DOHH2 (cell line): ENCODE measurements at regions not wholly inside any gene's neighbourhood (a gene's known extent, or its start where the extent isn't known, plus 50 kb on each side); places are given as distances from the start of the nearest gene placed in this dataset.

Experiments used
- H3F3A ChIP-seq: fragments of 200-600 bp; sonication (generic), shearing (Covaris generic); 2 replicates; pipeline ENCODE4 v1.6.0; 2016; ENCODE audit warnings: antibody characterized with exemption, mild to moderate bottlenecking; ENCODE audit not compliant: control insufficient read depth, insufficient read depth
- H3K27ac ChIP-seq: fragments of 200-600 bp; sonication (generic); 2 replicates; pipeline ENCODE4 v1.5.1; 2014; ENCODE audit warnings: low read depth, mild to moderate bottlenecking, low read length, moderate library complexity
- H3K27me3 ChIP-seq: fragments of 200-600 bp; sonication (generic); 2 replicates; pipeline ENCODE4 v1.6.1; 2014; ENCODE audit warnings: mild to moderate bottlenecking, low read length, mixed read lengths; ENCODE audit not compliant: control insufficient read depth
- H3K36me3 ChIP-seq: fragments of 200-600 bp; sonication (generic); 2 replicates; pipeline ENCODE4 v1.6.1; 2014; ENCODE audit warnings: mild to moderate bottlenecking, low read length, moderate library complexity, mixed read lengths; ENCODE audit not compliant: control insufficient read depth
- H3K4me1 ChIP-seq: fragments of 200-600 bp; sonication (generic); 2 replicates; pipeline ENCODE4 v1.6.1; 2014; ENCODE audit warnings: mild to moderate bottlenecking, low read length, mixed read lengths; ENCODE audit not compliant: control insufficient read depth
- H3K4me2 ChIP-seq: fragments of 200-600 bp; sonication (generic); 2 replicates; pipeline ENCODE4 v1.6.0; 2014; ENCODE audit warnings: mild to moderate bottlenecking, low read length, moderate library complexity
- H3K4me3 ChIP-seq: fragments of 200-600 bp; sonication (generic); 2 replicates; pipeline ENCODE4 v1.5.1; 2014; ENCODE audit warnings: mild to moderate bottlenecking, low read length, mixed read lengths
- H3K79me2 ChIP-seq: fragments of 200-600 bp; sonication (generic); 2 replicates; pipeline ENCODE4 v1.6.1; 2014; ENCODE audit warnings: mild to moderate bottlenecking, low read length, mixed read lengths; ENCODE audit not compliant: control insufficient read depth
- H3K9me2 ChIP-seq: fragments of 200-600 bp; sonication (generic); replicated peaks from 2 replicates; pipeline ENCODE4 v1.6.1; 2014; ENCODE audit warnings: mild to moderate bottlenecking, low read length, mixed read lengths; ENCODE audit not compliant: control insufficient read depth
- H3K9me3 ChIP-seq: fragments of 200-600 bp; sonication (generic); 2 replicates; pipeline ENCODE4 v1.6.1; 2014; ENCODE audit warnings: antibody characterized with exemption, low read length, mixed read lengths; ENCODE audit not compliant: control insufficient read depth, insufficient read depth
- H4K20me1 ChIP-seq: fragments of 200-600 bp; sonication (generic); 2 replicates; pipeline ENCODE4 v1.6.0; 2014; ENCODE audit warnings: low read depth, mild to moderate bottlenecking, antibody characterized with exemption, low read length, moderate library complexity; ENCODE audit not compliant: control insufficient read depth, insufficient read depth
- CTCF ChIP-seq: fragments of 200-600 bp; sonication (generic); IDR thresholded peaks from one replicate; pipeline ENCODE4 v1.5.1; 2014; ENCODE audit warnings: antibody characterized with exemption, mild to moderate bottlenecking, low read depth, low read length; ENCODE audit not compliant: poor library complexity, severe bottlenecking
- EZH2phosphoT487 ChIP-seq: fragments of 200-600 bp; sonication (generic); IDR thresholded peaks from 2 replicates; pipeline ENCODE4 v1.6.1; 2017; ENCODE audit warnings: borderline replicate concordance, mild to moderate bottlenecking, antibody characterized with exemption, low read length, moderate library complexity, mixed read lengths

- Histone ChIP-seq H3K4me1 (no peaks in the 10 kb centered on the region), H3K27me3 (no peaks in the 10 kb centered on the region), H3K79me2 (no peaks in the 10 kb centered on the region), H3K9me2 (no peaks in the 10 kb centered on the region), H3K27ac (no peak overlapping the region), H3K4me3 (no peak overlapping the region), H3K9me3 (no peaks in the 10 kb centered on the region), H3K36me3 (no peaks in the 10 kb centered on the region), H3K4me2 (no peak overlapping the region), H4K20me1 (no peaks in the 10 kb centered on the region), H3F3A (no peaks in the 10 kb centered on the region)
- no peak for TF ChIP-seq CTCF
- TF ChIP-seq EZH2phosphoT487 = no peak
These were observed 204.3 kb upstream of the ALCAM start for GRCh38 chr3:105162448-105162847.

GRCh38 chr3:105166893-105167292 is 199.8 kb upstream of the ALCAM start:
- no peaks in the 10 kb centered on the region for H3K27me3 ChIP-seq
- H3K79me2 ChIP-seq = no peaks in the 10 kb centered on the region
- no peaks in the 10 kb centered on the region for H3K36me3 ChIP-seq
- TF ChIP-seq CTCF = no peak
- TF ChIP-seq EZH2phosphoT487 = no peak
- no peak overlapping the region for H3K4me2 ChIP-seq
- no peaks in the 10 kb centered on the region for H3K4me1 ChIP-seq
- H3K27ac ChIP-seq = no peak overlapping the region
- H3K9me3 ChIP-seq = no peaks in the 10 kb centered on the region
- no peaks in the 10 kb centered on the region for H4K20me1 ChIP-seq
- no peak overlapping the region for H3K4me3 ChIP-seq
- no peaks in the 10 kb centered on the region for H3F3A ChIP-seq
- H3K9me2 ChIP-seq = no peaks in the 10 kb centered on the region

- Histone ChIP-seq H3K9me2 (no peaks in the 10 kb centered on the region), H3K36me3 (no peaks in the 10 kb centered on the region), H3K9me3 (no peaks in the 10 kb centered on the region), H3K27ac (no peak overlapping the region), H3F3A (no peaks in the 10 kb centered on the region), H3K4me3 (no peak overlapping the region), H3K27me3 (no peaks in the 10 kb centered on the region), H3K79me2 (no peaks in the 10 kb centered on the region), H3K4me2 (no peak overlapping the region), H3K4me1 (no peaks in the 10 kb centered on the region), H4K20me1 (no peaks in the 10 kb centered on the region)
- no peak for TF ChIP-seq EZH2phosphoT487
- no peak for TF ChIP-seq CTCF
These were observed 196.3 kb upstream of the ALCAM start for GRCh38 chr3:105170423-105170822.

- TF ChIP-seq EZH2phosphoT487 (no peak), CTCF (no peak)
- Histone ChIP-seq H3K9me2 (no peaks in the 10 kb centered on the region), H3K4me2 (no peak overlapping the region), H3K36me3 (no peaks in the 10 kb centered on the region), H4K20me1 (no peaks in the 10 kb centered on the region), H3K9me3 (no peaks in the 10 kb centered on the region), H3K27ac (no peak overlapping the region), H3K4me3 (no peak overlapping the region), H3F3A (no peaks in the 10 kb centered on the region), H3K4me1 (no peaks in the 10 kb centered on the region), H3K79me2 (no peaks in the 10 kb centered on the region), H3K27me3 (no peaks in the 10 kb centered on the region)
These were observed 192.6 kb upstream of the ALCAM start for GRCh38 chr3:105174017-105174615.
